ENCODE measurements at regions not wholly inside any gene's neighbourhood (a gene's known extent, or its start where the extent isn't known, plus 50 kb on each side); places are given as distances from the start of the nearest gene placed in this dataset.

GRCh38 chr15:31964586-31965307 is 65.6 kb upstream of the CHRNA7 start:
- POLR2A ChIA-PET (ENCODE audit: unreplicated experiment): no interaction called here

GRCh38 chr15:31970007-31970406 is 60.3 kb upstream of the CHRNA7 start:
- CTCF ChIA-PET: no interaction called here
- H3K36me3 ChIP-seq (ENCODE audit: low read depth, low read length): no peaks in the 10 kb centered on the region
- no peak overlapping the region for H3K27ac ChIP-seq (ENCODE audit: low read length)
- peaks cover 34% of the 10 kb centered on the region for H3K27me3 ChIP-seq (ENCODE audit: low read length)
- ATAC-seq (no peak), DNase-seq (no peak)
- POLR2A ChIA-PET (ENCODE audit: unreplicated experiment): no interaction called here
- no peaks in the 10 kb centered on the region for H3F3A ChIP-seq (ENCODE audit: low read length, unreplicated experiment)
- H3K4me3 ChIP-seq (ENCODE audit: low read length): no peak overlapping the region
- no peaks in the 10 kb centered on the region for H3K9me3 ChIP-seq (ENCODE audit: low read length)
- H2AFZ ChIP-seq (ENCODE audit: low read length): no peak overlapping the region
- intact Hi-C loops (cut with micrococcal nuclease): no loop called here
- no peak overlapping the region for H3K4me2 ChIP-seq (ENCODE audit: low read length)
- H4K20me1 ChIP-seq (ENCODE audit: low read length): no peaks in the 10 kb centered on the region
- peaks cover under 1% of the 10 kb centered on the region; the same call in 1 of the 2 replicates for H3K4me1 ChIP-seq (ENCODE audit: insufficient read depth, low read length)
- TF ChIP-seq CTCF (conservative IDR thresholded peaks at IDR 0.05; ENCODE audit: low read depth, low read length) (no peak), EZH2 (IDR thresholded peaks at IDR 0.05; ENCODE audit: low read length, unreplicated experiment) (no peak), EZH2phosphoT487 (IDR thresholded peaks at IDR 0.05; ENCODE audit: borderline replicate concordance, low read length) (no peak)
- no peaks in the 10 kb centered on the region for H3K79me2 ChIP-seq (ENCODE audit: low read length)
- H3K9me2 ChIP-seq (replicated peaks; ENCODE audit: low read length): no peaks in the 10 kb centered on the region
- BruUV-seq (replicated peaks): no TSS peak
- H3K9ac ChIP-seq (ENCODE audit: low read length): no peak overlapping the region

More at GRCh38 chr15:31964586-31965307, 65.6 kb upstream of the CHRNA7 start:
- Histone ChIP-seq H3K4me1 (ENCODE audit: insufficient read depth, low read length) (no peaks in the 10 kb centered on the region), H3K4me3 (ENCODE audit: low read length) (no peak overlapping the region), H2AFZ (ENCODE audit: low read length) (no peak overlapping the region), H3K36me3 (ENCODE audit: low read depth, low read length) (no peaks in the 10 kb centered on the region), H3F3A (ENCODE audit: low read length, unreplicated experiment) (no peaks in the 10 kb centered on the region), H3K9ac (ENCODE audit: low read length) (no peak overlapping the region), H3K9me2 (replicated peaks; ENCODE audit: low read length) (no peaks in the 10 kb centered on the region), H3K27me3 (ENCODE audit: low read length) (peaks cover 18% of the 10 kb centered on the region), H3K9me3 (ENCODE audit: low read length) (no peaks in the 10 kb centered on the region), H3K79me2 (ENCODE audit: low read length) (no peaks in the 10 kb centered on the region), H3K27ac (ENCODE audit: low read length) (no peak overlapping the region), H3K4me2 (ENCODE audit: low read length) (no peak overlapping the region), H4K20me1 (ENCODE audit: low read length) (no peaks in the 10 kb centered on the region)
- TF ChIP-seq CTCF (conservative IDR thresholded peaks at IDR 0.05; ENCODE audit: low read depth, low read length): no peak
- TF ChIP-seq EZH2 (IDR thresholded peaks at IDR 0.05; ENCODE audit: low read length, unreplicated experiment): no peak
- TF ChIP-seq EZH2phosphoT487 (IDR thresholded peaks at IDR 0.05; ENCODE audit: borderline replicate concordance, low read length): no peak
- ATAC-seq (no peak), DNase-seq (no peak)
- CTCF ChIA-PET: no interaction called here
- intact Hi-C loops (cut with micrococcal nuclease): no loop called here
- no TSS peak for BruUV-seq (replicated peaks)

GRCh38 chr15:31973197-31973596 is 57.1 kb upstream of the CHRNA7 start:
- no peaks in the 10 kb centered on the region for H3K36me3 ChIP-seq (ENCODE audit: low read depth, low read length)
- H3K9ac ChIP-seq (ENCODE audit: low read length): no peak overlapping the region
- intact Hi-C loops (cut with micrococcal nuclease): no loop called here
- H3K4me1 ChIP-seq (ENCODE audit: insufficient read depth, low read length): peaks cover 8% of the 10 kb centered on the region
- ATAC-seq: no peak
- H3K27ac ChIP-seq (ENCODE audit: low read length): no peak overlapping the region
- H3K79me2 ChIP-seq (ENCODE audit: low read length): no peaks in the 10 kb centered on the region
- DNase-seq: no peak
- BruUV-seq (replicated peaks): no TSS peak
- no peak overlapping the region for H3K4me3 ChIP-seq (ENCODE audit: low read length)
- TF ChIP-seq CTCF (conservative IDR thresholded peaks at IDR 0.05; ENCODE audit: low read depth, low read length) (no peak), EZH2 (IDR thresholded peaks at IDR 0.05; ENCODE audit: low read length, unreplicated experiment) (no peak), EZH2phosphoT487 (IDR thresholded peaks at IDR 0.05; ENCODE audit: borderline replicate concordance, low read length) (no peak)
- H3K4me2 ChIP-seq (ENCODE audit: low read length): no peak overlapping the region
- no peak overlapping the region for H2AFZ ChIP-seq (ENCODE audit: low read length)
- peaks cover 28% of the 10 kb centered on the region for H3K27me3 ChIP-seq (ENCODE audit: low read length)
- ChIA-PET POLR2A (ENCODE audit: unreplicated experiment) (no interaction called here), CTCF (no interaction called here)
- H4K20me1 ChIP-seq (ENCODE audit: low read length): no peaks in the 10 kb centered on the region
- H3F3A ChIP-seq (ENCODE audit: low read length, unreplicated experiment): no peaks in the 10 kb centered on the region
- no peaks in the 10 kb centered on the region for H3K9me2 ChIP-seq (replicated peaks; ENCODE audit: low read length)
- no peaks in the 10 kb centered on the region for H3K9me3 ChIP-seq (ENCODE audit: low read length)

Data from PC-3 (cell line).